ENCODE measurements at regions not wholly inside any gene's neighbourhood (a gene's known extent, or its start where the extent isn't known, plus 50 kb on each side); places are given as distances from the start of the nearest gene placed in this dataset.

DNA sequence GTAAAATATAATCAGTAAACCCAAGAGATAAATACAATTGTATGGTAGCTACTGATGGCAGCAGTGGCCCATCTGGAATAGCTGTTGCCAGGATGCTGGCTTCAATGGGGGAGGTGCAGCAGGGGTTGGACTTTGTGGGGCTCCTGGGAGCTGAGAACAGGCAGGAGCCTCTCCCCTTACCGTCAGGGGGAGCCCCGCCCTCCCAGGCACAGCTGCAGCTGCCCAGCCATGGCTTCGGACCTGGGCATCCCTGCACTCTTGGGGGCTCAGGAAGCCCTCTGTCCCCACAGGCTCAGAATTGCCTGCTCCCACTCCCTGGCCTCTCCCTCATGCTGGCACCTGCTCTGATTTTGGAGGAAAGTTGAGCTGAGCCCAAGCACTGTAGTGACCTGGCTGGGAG, 741.1 kb downstream of the CDH11 start:
- TF ChIP-seq CEBPB (IDR thresholded peaks at IDR 0.05) (no peak), EP300 (IDR thresholded peaks at IDR 0.05; ENCODE audit: borderline replicate concordance) (no peak), YY1 (IDR thresholded peaks at IDR 0.05; ENCODE audit: low read depth) (no peak), RAD21 (IDR thresholded peaks at IDR 0.05; ENCODE audit: low read depth) (no peak), TEAD4 (IDR thresholded peaks at IDR 0.05) (no peak), ZBTB7A (IDR thresholded peaks at IDR 0.05; ENCODE audit: low read depth) (no peak), EGR1 (IDR thresholded peaks at IDR 0.05) (no peak), TCF12 (IDR thresholded peaks at IDR 0.05; ENCODE audit: low read depth) (no peak), REST (IDR thresholded peaks at IDR 0.05; ENCODE audit: low read depth) (no peak), TAF1 (IDR thresholded peaks at IDR 0.05; ENCODE audit: low read depth) (no peak), FOXM1 (IDR thresholded peaks at IDR 0.05; ENCODE audit: borderline replicate concordance, low read depth) (no peak), NFIC (IDR thresholded peaks at IDR 0.05) (no peak), CREB1 (IDR thresholded peaks at IDR 0.05; ENCODE audit: low read depth) (no peak), MAX (IDR thresholded peaks at IDR 0.05) (no peak)
- TF ChIP-seq, protein P1, sequence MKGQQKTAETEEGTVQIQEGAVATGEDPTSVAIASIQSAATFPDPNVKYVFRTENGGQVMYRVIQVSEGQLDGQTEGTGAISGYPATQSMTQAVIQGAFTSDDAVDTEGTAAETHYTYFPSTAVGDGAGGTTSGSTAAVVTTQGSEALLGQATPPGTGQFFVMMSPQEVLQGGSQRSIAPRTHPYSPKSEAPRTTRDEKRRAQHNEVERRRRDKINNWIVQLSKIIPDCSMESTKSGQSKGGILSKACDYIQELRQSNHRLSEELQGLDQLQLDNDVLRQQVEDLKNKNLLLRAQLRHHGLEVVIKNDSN (IDR thresholded peaks at IDR 0.05): no peak

DNA sequence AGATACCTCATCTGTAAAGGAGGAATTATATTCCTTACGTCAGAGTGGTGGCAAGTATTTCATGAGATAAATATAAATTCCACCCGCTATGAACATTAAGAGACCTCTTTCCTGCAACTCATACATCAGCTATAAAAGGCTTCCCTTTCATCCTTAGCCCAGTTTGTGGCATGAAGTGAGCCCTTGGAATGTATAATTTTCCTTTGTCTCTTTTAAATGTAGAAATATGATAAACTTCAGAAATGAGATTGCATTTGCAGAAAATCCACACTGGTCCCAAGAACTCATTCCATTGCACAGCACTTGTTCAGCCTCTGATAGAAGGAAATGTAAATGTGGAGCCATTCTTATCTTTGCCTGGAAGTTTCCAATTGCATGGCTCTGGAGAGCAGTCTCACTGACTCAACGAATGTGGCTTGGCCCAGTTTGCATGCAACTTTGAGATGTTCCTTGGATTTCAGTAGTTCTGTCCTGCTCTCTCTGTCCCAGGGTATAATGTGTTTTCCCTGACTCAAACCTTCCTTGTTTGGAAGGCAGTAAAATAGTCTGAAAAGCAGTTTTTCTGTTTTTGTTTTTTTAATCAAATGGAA, 746.4 kb downstream of the CDH11 start:
- no peak for TF ChIP-seq CEBPB (IDR thresholded peaks at IDR 0.05)
- no peak for TF ChIP-seq RAD21 (IDR thresholded peaks at IDR 0.05; ENCODE audit: low read depth)
- TF ChIP-seq NFIC (IDR thresholded peaks at IDR 0.05): no peak
- no peak for TF ChIP-seq TAF1 (IDR thresholded peaks at IDR 0.05; ENCODE audit: low read depth)
- no peak for TF ChIP-seq EGR1 (IDR thresholded peaks at IDR 0.05)
- TF ChIP-seq TCF12 (IDR thresholded peaks at IDR 0.05; ENCODE audit: low read depth): no peak
- TF ChIP-seq TEAD4 (IDR thresholded peaks at IDR 0.05): no peak
- TF ChIP-seq REST (IDR thresholded peaks at IDR 0.05; ENCODE audit: low read depth): no peak
- TF ChIP-seq CREB1 (IDR thresholded peaks at IDR 0.05; ENCODE audit: low read depth): no peak
- no peak for TF ChIP-seq MAX (IDR thresholded peaks at IDR 0.05)
- no peak for TF ChIP-seq ZBTB7A (IDR thresholded peaks at IDR 0.05; ENCODE audit: low read depth)
- TF ChIP-seq, protein P1 (IDR thresholded peaks at IDR 0.05): no peak
- TF ChIP-seq YY1 (IDR thresholded peaks at IDR 0.05; ENCODE audit: low read depth): no peak
- no peak for TF ChIP-seq FOXM1 (IDR thresholded peaks at IDR 0.05; ENCODE audit: borderline replicate concordance, low read depth)
- no peak for TF ChIP-seq EP300 (IDR thresholded peaks at IDR 0.05; ENCODE audit: borderline replicate concordance)

- TF ChIP-seq MAX (IDR thresholded peaks at IDR 0.05) (no peak), TEAD4 (IDR thresholded peaks at IDR 0.05) (no peak), ZBTB7A (IDR thresholded peaks at IDR 0.05; ENCODE audit: low read depth) (no peak), REST (IDR thresholded peaks at IDR 0.05; ENCODE audit: low read depth) (no peak), RAD21 (IDR thresholded peaks at IDR 0.05; ENCODE audit: low read depth) (no peak), CREB1 (IDR thresholded peaks at IDR 0.05; ENCODE audit: low read depth) (no peak), CEBPB (IDR thresholded peaks at IDR 0.05) (no peak), TCF12 (IDR thresholded peaks at IDR 0.05; ENCODE audit: low read depth) (no peak), YY1 (IDR thresholded peaks at IDR 0.05; ENCODE audit: low read depth) (no peak)
Observed at GRCh38 chr16:64370112-64370511, 751.8 kb downstream of the CDH11 start.

DNA sequence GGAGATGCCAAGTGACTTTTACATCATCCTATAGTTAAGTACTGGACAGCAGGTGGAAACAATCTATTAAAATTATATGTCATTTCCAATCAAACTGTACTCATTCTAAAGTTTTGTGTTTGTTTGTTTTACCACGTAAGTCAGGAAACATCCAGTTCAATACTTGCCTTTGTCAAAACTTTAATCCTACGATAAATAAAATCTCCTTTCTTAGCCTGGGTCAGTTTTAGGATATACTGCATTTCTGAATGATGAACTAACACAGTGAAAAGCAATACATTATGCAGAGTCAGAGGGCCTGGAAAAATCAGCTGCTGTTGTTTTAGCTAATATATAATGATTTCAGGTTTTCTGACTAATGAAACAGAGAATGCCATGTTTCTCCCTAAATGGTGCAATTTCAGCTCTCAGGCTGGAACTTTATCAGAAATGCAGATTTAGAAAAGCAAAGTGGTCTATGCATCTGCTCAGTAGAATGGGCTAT, 756.4 kb downstream of the CDH11 start:
- no peak for TF ChIP-seq CREB1 (IDR thresholded peaks at IDR 0.05; ENCODE audit: low read depth)
- TF ChIP-seq CEBPB (IDR thresholded peaks at IDR 0.05): no peak
- TF ChIP-seq YY1 (IDR thresholded peaks at IDR 0.05; ENCODE audit: low read depth): no peak
- no peak for TF ChIP-seq TAF1 (IDR thresholded peaks at IDR 0.05; ENCODE audit: low read depth)
- TF ChIP-seq, protein P1 (IDR thresholded peaks at IDR 0.05): no peak
- no peak for TF ChIP-seq NFIC (IDR thresholded peaks at IDR 0.05)
- TF ChIP-seq FOXM1 (IDR thresholded peaks at IDR 0.05; ENCODE audit: borderline replicate concordance, low read depth): no peak
- no peak for TF ChIP-seq ZBTB7A (IDR thresholded peaks at IDR 0.05; ENCODE audit: low read depth)
- TF ChIP-seq TEAD4 (IDR thresholded peaks at IDR 0.05): no peak
